ENCODE measurements at regions not wholly inside any gene's neighbourhood (a gene's known extent, or its start where the extent isn't known, plus 50 kb on each side); places are given as distances from the start of the nearest gene placed in this dataset.

- Histone ChIP-seq H3K36me3 (ENCODE audit: insufficient read depth, low read length) (no peaks in the 10 kb centered on the region), H3K9ac (ENCODE audit: low read depth, low read length) (no peak overlapping the region), H3K4me1 (ENCODE audit: insufficient read depth, low read length) (no peaks in the 10 kb centered on the region), H3K27me3 (ENCODE audit: insufficient read depth, low read length) (no peaks in the 10 kb centered on the region), H3K4me3 (ENCODE audit: low read length) (no peak overlapping the region), H3K27ac (ENCODE audit: low read depth, low read length) (no peak overlapping the region), H3K9me3 (ENCODE audit: insufficient read depth, low read depth, low read length) (peaks cover 30% of the 10 kb centered on the region)
These were observed 188.1 kb upstream of the SFRP2 start for GRCh38 chr4:153976954-153977353.

- 98% methylated on average over 1 of the region's 1 CpG for whole genome bisulfite sequencing
- Histone ChIP-seq H3K9ac (ENCODE audit: low read depth, low read length) (no peak overlapping the region), H3K4me1 (ENCODE audit: insufficient read depth, low read length) (no peaks in the 10 kb centered on the region), H3K9me3 (ENCODE audit: insufficient read depth, low read depth, low read length) (peaks cover 30% of the 10 kb centered on the region), H3K36me3 (ENCODE audit: insufficient read depth, low read length) (no peaks in the 10 kb centered on the region), H3K4me3 (ENCODE audit: low read length) (no peak overlapping the region), H3K27me3 (ENCODE audit: insufficient read depth, low read length) (no peaks in the 10 kb centered on the region), H3K27ac (ENCODE audit: low read depth, low read length) (no peak overlapping the region)
These were observed 185.6 kb upstream of the SFRP2 start for GRCh38 chr4:153974452-153974851.

DNA sequence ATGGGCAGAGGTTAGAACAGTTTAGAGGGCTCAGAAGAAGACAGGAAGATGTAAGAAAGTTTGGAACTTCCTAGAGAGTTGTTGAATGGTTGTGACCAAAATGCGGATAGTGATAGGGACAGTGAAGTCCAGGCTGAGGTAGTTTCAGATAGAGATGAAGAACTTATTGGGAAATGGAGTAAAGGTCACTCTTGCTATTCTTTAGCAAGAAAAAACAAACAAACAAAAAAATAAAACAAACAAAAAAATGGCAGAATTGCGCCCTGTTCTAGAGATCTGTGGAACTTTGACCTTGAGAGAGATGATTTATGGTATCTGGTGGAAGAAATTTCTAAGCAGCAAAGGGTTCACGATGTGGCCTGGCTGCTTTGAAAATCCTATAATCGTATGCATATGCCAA is 185.1 kb upstream of the SFRP2 start:
- Histone ChIP-seq H3K4me3 (ENCODE audit: low read length) (no peak overlapping the region), H3K36me3 (ENCODE audit: insufficient read depth, low read length) (no peaks in the 10 kb centered on the region), H3K4me1 (ENCODE audit: insufficient read depth, low read length) (no peaks in the 10 kb centered on the region), H3K9ac (ENCODE audit: low read depth, low read length) (no peak overlapping the region), H3K27me3 (ENCODE audit: insufficient read depth, low read length) (no peaks in the 10 kb centered on the region), H3K9me3 (ENCODE audit: insufficient read depth, low read depth, low read length) (peaks cover 30% of the 10 kb centered on the region), H3K27ac (ENCODE audit: low read depth, low read length) (no peak overlapping the region)
- WGBS: over 99% methylated on average over 4 of the region's 4 CpGs

- Histone ChIP-seq H3K4me3 (ENCODE audit: low read length) (no peak overlapping the region), H3K27ac (ENCODE audit: low read depth, low read length) (no peak overlapping the region), H3K4me1 (ENCODE audit: insufficient read depth, low read length) (no peaks in the 10 kb centered on the region), H3K36me3 (ENCODE audit: insufficient read depth, low read length) (no peaks in the 10 kb centered on the region), H3K9me3 (ENCODE audit: insufficient read depth, low read depth, low read length) (peaks cover 27% of the 10 kb centered on the region), H3K9ac (ENCODE audit: low read depth, low read length) (no peak overlapping the region), H3K27me3 (ENCODE audit: insufficient read depth, low read length) (no peaks in the 10 kb centered on the region)
- WGBS: 97% methylated on average over 5 of the region's 5 CpGs
These were observed 183.0 kb upstream of the SFRP2 start for GRCh38 chr4:153971899-153972298.

- Histone ChIP-seq H3K36me3 (ENCODE audit: insufficient read depth, low read length) (no peaks in the 10 kb centered on the region), H3K27ac (ENCODE audit: low read depth, low read length) (no peak overlapping the region), H3K9ac (ENCODE audit: low read depth, low read length) (no peak overlapping the region), H3K9me3 (ENCODE audit: insufficient read depth, low read depth, low read length) (peaks cover 19% of the 10 kb centered on the region), H3K4me1 (ENCODE audit: insufficient read depth, low read length) (no peaks in the 10 kb centered on the region), H3K4me3 (ENCODE audit: low read length) (no peak overlapping the region), H3K27me3 (ENCODE audit: insufficient read depth, low read length) (no peaks in the 10 kb centered on the region)
- WGBS: 100% methylated on average over 1 of the region's 2 CpGs
These were observed 181.3 kb upstream of the SFRP2 start for GRCh38 chr4:153970169-153970568.

DNA sequence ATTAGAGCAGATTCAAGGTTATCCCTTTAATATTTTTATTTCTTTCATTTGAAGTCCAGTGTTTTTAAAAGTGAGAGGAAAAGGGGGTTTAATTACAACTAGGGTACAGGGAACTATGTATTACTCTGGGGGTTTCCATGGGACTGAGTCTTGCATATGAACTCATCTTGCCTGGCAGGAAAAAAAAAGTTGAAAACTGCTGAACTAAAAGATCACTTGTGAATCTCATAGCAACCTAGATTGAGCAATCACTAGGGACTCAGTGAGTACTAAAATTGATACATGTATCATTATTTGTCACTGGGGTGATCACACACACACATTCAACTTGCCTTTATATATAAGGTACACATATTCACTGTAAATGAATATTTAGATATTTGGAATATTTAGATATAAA is 180.7 kb upstream of the SFRP2 start:
- peaks cover 13% of the 10 kb centered on the region for H3K9me3 ChIP-seq (ENCODE audit: insufficient read depth, low read depth, low read length)
- H3K4me3 ChIP-seq (ENCODE audit: low read length): no peak overlapping the region
- no peaks in the 10 kb centered on the region for H3K36me3 ChIP-seq (ENCODE audit: insufficient read depth, low read length)
- H3K4me1 ChIP-seq (ENCODE audit: insufficient read depth, low read length): no peaks in the 10 kb centered on the region
- no peak overlapping the region for H3K27ac ChIP-seq (ENCODE audit: low read depth, low read length)
- no peaks in the 10 kb centered on the region for H3K27me3 ChIP-seq (ENCODE audit: insufficient read depth, low read length)
- H3K9ac ChIP-seq (ENCODE audit: low read depth, low read length): no peak overlapping the region

DNA sequence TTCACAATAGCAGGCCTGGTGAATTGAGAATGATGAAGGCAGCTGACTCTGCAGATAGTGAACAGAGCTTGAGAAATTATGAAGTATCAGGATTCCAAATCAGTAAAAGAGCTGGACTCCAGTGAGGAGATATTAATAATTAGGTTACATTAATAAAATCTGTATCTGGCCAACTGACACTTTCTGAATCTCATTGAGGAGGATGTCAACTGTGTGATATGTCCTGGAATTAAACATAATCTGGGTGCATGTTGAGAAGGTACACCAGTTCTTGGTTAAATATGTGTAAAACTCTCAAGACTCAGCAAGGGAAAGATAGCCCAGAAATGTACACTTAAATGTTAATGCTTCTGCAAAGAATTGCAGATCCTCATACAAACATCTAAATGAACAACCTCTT is 177.8 kb upstream of the SFRP2 start:
- Histone ChIP-seq H3K9ac (ENCODE audit: low read depth, low read length) (no peak overlapping the region), H3K27ac (ENCODE audit: low read depth, low read length) (no peak overlapping the region), H3K36me3 (ENCODE audit: insufficient read depth, low read length) (no peaks in the 10 kb centered on the region)

GRCh38 chr4:153963216-153963615 is 174.3 kb upstream of the SFRP2 start:
- H3K36me3 ChIP-seq (ENCODE audit: insufficient read depth, low read length): no peaks in the 10 kb centered on the region
- no peak overlapping the region for H3K4me3 ChIP-seq (ENCODE audit: low read length)
- H3K9me3 ChIP-seq (ENCODE audit: insufficient read depth, low read depth, low read length): no peaks in the 10 kb centered on the region
- H3K4me1 ChIP-seq (ENCODE audit: insufficient read depth, low read length): peaks cover 2% of the 10 kb centered on the region; the same call in 1 of the 2 replicates
- 97% methylated on average over 3 of the region's 3 CpGs for WGBS
- no peaks in the 10 kb centered on the region for H3K27me3 ChIP-seq (ENCODE audit: insufficient read depth, low read length)
- no peak overlapping the region for H3K9ac ChIP-seq (ENCODE audit: low read depth, low read length)
- H3K27ac ChIP-seq (ENCODE audit: low read depth, low read length): no peak overlapping the region

More for the DNA sequence above, 177.8 kb upstream of the SFRP2 start:
- H3K27me3 ChIP-seq (ENCODE audit: insufficient read depth, low read length): no peaks in the 10 kb centered on the region
- peaks cover 2% of the 10 kb centered on the region; the same call in 1 of the 2 replicates for H3K4me1 ChIP-seq (ENCODE audit: insufficient read depth, low read length)
- no peak overlapping the region for H3K4me3 ChIP-seq (ENCODE audit: low read length)
- no peaks in the 10 kb centered on the region for H3K9me3 ChIP-seq (ENCODE audit: insufficient read depth, low read depth, low read length)

GRCh38 chr4:153962311-153963039 is 173.6 kb upstream of the SFRP2 start:
- H3K9me3 ChIP-seq (ENCODE audit: insufficient read depth, low read depth, low read length): no peaks in the 10 kb centered on the region
- H3K4me1 ChIP-seq (ENCODE audit: insufficient read depth, low read length): peaks cover 2% of the 10 kb centered on the region; the same call in 1 of the 2 replicates
- H3K9ac ChIP-seq (ENCODE audit: low read depth, low read length): no peak overlapping the region
- no peaks in the 10 kb centered on the region for H3K36me3 ChIP-seq (ENCODE audit: insufficient read depth, low read length)
- H3K27ac ChIP-seq (ENCODE audit: low read depth, low read length): no peak overlapping the region
- no peak overlapping the region for H3K4me3 ChIP-seq (ENCODE audit: low read length)
- no peaks in the 10 kb centered on the region for H3K27me3 ChIP-seq (ENCODE audit: insufficient read depth, low read length)
- WGBS: 95% methylated on average over 5 of the region's 5 CpGs

DNA sequence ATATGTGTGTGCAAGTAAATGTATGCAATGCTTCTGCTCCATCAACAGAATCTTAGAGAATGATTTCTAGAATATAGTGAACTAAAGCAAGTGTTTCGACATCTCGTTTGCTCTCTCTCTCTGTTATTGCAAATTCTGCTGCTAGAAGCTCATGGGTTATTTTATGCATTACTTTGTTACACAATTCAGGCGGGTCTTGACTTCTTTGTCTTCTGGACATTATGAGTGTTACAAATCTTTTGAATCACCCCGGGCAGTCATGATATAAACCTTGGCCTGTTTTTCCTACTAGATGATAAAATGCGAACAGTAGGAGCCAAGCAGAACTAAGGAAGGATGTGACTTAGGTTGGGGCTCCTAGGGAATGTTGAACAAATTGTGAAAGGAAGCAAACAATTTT is 166.4 kb upstream of the SFRP2 start:
- Histone ChIP-seq H3K9me3 (ENCODE audit: insufficient read depth, low read depth, low read length) (no peaks in the 10 kb centered on the region), H3K4me3 (ENCODE audit: low read length) (no peak overlapping the region), H3K36me3 (ENCODE audit: insufficient read depth, low read length) (no peaks in the 10 kb centered on the region), H3K4me1 (ENCODE audit: insufficient read depth, low read length) (no peaks in the 10 kb centered on the region), H3K27me3 (ENCODE audit: insufficient read depth, low read length) (no peaks in the 10 kb centered on the region), H3K27ac (ENCODE audit: low read depth, low read length) (no peak overlapping the region), H3K9ac (ENCODE audit: low read depth, low read length) (no peak overlapping the region)
- WGBS: 97% methylated on average over 5 of the region's 5 CpGs

DNA sequence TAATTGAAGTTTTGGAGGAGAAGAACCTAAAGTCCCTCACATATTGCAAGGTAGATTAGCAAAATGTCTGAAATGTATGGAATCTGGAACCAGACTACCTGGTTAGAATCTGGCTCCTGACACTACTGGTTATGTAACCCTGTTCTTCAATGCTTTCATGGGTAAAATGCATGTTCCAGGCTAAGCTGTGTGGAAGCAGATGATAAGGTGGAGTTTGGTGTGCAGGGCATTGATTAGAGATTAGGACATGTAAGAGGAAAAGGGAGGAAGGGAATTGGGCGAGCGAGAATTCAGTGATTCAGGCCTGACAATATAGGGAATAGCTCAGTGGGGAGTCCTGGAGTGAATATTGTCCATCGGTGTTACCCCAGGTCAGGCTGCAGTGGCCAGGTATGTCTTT is 165.8 kb upstream of the SFRP2 start:
- Histone ChIP-seq H3K36me3 (ENCODE audit: insufficient read depth, low read length) (no peaks in the 10 kb centered on the region), H3K4me1 (ENCODE audit: insufficient read depth, low read length) (no peaks in the 10 kb centered on the region), H3K27me3 (ENCODE audit: insufficient read depth, low read length) (no peaks in the 10 kb centered on the region), H3K4me3 (ENCODE audit: low read length) (no peak overlapping the region), H3K27ac (ENCODE audit: low read depth, low read length) (no peak overlapping the region), H3K9me3 (ENCODE audit: insufficient read depth, low read depth, low read length) (no peaks in the 10 kb centered on the region), H3K9ac (ENCODE audit: low read depth, low read length) (no peak overlapping the region)
- WGBS: 95% methylated on average over 3 of the region's 3 CpGs

All from HUES64 (cell line).